ENCODE measurements at regions not wholly inside any gene's neighbourhood (a gene's known extent, or its start where the extent isn't known, plus 50 kb on each side); places are given as distances from the start of the nearest gene placed in this dataset.
A peak's percentile ranks its signal among the peaks of the same experiment; 100 is the strongest.

DNA sequence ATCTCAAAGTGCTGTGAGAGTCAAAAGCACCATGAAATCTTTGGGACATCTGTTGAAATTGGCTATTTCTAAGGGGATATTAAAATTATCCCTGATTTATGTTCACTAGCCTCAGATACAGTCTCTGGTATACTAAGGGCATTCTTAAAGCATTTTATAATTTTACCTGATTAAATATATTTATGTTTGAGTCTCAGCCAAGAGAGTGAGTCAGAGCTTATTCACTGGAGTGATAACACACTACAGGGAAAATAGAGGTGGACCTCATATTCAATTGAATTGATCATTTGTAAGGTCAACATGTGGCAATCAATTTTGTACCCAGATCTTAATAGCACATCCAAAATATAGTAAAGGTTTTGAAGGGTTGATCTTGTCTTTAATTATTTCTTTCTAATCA, 733.6 kb downstream of the EPHA3 start:
- intact Hi-C loops (cut with DNase I) = no loop called here
- Histone ChIP-seq H3K4me1 (no peaks in the 10 kb centered on the region), H3K4me3 (replicated peaks in 1 of 3) (no peak overlapping the region), H3K27ac (no peak overlapping the region), H3K9me3 (no peaks in the 10 kb centered on the region), H3K36me3 (no peaks in the 10 kb centered on the region), H3K27me3 (no peaks in the 10 kb centered on the region)
- no peak for DNase-seq
- TF ChIP-seq POLR2A (IDR thresholded peaks at IDR 0.05) = no peak
- TF ChIP-seq, protein P1, sequence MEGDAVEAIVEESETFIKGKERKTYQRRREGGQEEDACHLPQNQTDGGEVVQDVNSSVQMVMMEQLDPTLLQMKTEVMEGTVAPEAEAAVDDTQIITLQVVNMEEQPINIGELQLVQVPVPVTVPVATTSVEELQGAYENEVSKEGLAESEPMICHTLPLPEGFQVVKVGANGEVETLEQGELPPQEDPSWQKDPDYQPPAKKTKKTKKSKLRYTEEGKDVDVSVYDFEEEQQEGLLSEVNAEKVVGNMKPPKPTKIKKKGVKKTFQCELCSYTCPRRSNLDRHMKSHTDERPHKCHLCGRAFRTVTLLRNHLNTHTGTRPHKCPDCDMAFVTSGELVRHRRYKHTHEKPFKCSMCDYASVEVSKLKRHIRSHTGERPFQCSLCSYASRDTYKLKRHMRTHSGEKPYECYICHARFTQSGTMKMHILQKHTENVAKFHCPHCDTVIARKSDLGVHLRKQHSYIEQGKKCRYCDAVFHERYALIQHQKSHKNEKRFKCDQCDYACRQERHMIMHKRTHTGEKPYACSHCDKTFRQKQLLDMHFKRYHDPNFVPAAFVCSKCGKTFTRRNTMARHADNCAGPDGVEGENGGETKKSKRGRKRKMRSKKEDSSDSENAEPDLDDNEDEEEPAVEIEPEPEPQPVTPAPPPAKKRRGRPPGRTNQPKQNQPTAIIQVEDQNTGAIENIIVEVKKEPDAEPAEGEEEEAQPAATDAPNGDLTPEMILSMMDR (IDR thresholded peaks at IDR 0.05) = no peak

DNA sequence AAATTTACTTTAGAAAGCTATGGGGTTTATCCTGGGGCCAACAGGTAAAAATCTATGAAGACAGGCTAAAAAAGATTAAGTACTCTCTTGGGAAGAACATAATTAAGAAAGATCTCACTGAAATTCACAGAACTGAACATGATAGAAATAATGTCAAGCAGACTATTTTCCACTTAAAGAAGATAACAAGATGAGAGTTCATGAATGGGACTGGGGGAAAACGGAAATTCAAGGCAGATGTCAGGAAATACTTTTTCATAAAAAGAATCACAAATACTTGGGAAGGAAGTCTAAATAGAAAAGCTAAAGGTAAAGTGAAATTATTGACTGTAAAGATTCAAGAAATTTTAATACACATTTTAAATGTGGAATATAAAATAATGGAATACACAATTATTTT, 737.6 kb downstream of the EPHA3 start:
- DNase-seq = no peak
- TF ChIP-seq, protein P1 (IDR thresholded peaks at IDR 0.05) = no peak
- TF ChIP-seq POLR2A (IDR thresholded peaks at IDR 0.05) = no peak
- Histone ChIP-seq H3K4me3 (replicated peaks in 1 of 3) (no peak overlapping the region), H3K27me3 (no peaks in the 10 kb centered on the region), H3K9me3 (no peaks in the 10 kb centered on the region), H3K4me1 (no peaks in the 10 kb centered on the region), H3K36me3 (no peaks in the 10 kb centered on the region), H3K27ac (no peak overlapping the region)
- intact Hi-C loops (cut with DNase I) = no loop called here
- WGBS, 2 donors = 76 to 79% methylated on average over 1 of the region's 1 CpG

DNA sequence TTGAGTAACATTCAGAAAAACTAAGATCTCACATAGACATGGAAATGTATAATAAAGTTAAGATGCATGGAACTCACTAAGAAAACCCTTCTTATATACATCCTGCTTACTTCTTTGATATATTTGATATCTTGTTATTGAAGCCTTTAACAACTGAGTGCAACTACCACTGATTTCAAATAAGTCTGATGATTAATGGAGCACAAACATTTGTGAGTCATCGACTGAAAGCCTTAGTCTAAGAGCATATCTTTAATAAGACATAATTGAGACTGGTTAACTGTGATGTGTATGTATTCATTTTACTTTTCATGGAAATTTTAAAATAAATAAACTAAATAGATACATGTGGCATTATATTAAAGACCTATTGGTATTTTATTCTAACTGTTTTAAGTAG, 740.5 kb downstream of the EPHA3 start:
- Histone ChIP-seq H3K4me1 (no peaks in the 10 kb centered on the region), H3K9me3 (no peaks in the 10 kb centered on the region), H3K27me3 (no peaks in the 10 kb centered on the region), H3K4me3 (replicated peaks in 1 of 3) (no peak overlapping the region), H3K27ac (no peak overlapping the region), H3K36me3 (no peaks in the 10 kb centered on the region)
- no peak for TF ChIP-seq POLR2A (IDR thresholded peaks at IDR 0.05)
- TF ChIP-seq, protein P1 (IDR thresholded peaks at IDR 0.05) = no peak
- no peak for DNase-seq
- intact Hi-C loops (cut with DNase I) = no loop called here
- WGBS, 2 donors = 90 to 94% methylated on average over 1 of the region's 1 CpG

- Histone ChIP-seq H3K27me3 (no peaks in the 10 kb centered on the region), H3K36me3 (no peaks in the 10 kb centered on the region), H3K9me3 (no peaks in the 10 kb centered on the region), H3K4me3 (replicated peaks in 1 of 3) (no peak overlapping the region), H3K4me1 (no peaks in the 10 kb centered on the region), H3K27ac (no peak overlapping the region)
- intact Hi-C loops (cut with DNase I) = no loop called here
- peak; percentile 13 to 48 for DNase-seq
- WGBS, 2 donors = 13 to 21% methylated on average over 9 of the region's 9 CpGs
- TF ChIP-seq, protein P1 (IDR thresholded peaks at IDR 0.05) = peak in 3 of 6 experiments; percentile 34 to 50 (median 42)
- TF ChIP-seq POLR2A (IDR thresholded peaks at IDR 0.05) = no peak
Observed at GRCh38 chr3:89851974-89852621, 744.7 kb downstream of the EPHA3 start.

GRCh38 chr3:89859757-89860156, 752.3 kb downstream of the EPHA3 start:
- H3K36me3 ChIP-seq = no peaks in the 10 kb centered on the region
- H3K9me3 ChIP-seq = no peaks in the 10 kb centered on the region
- intact Hi-C loops (cut with DNase I) = no loop called here
- no peak overlapping the region for H3K4me3 ChIP-seq (replicated peaks in 1 of 3)
- no peak for DNase-seq
- no peak overlapping the region for H3K27ac ChIP-seq
- no peaks in the 10 kb centered on the region for H3K4me1 ChIP-seq
- TF ChIP-seq, protein P1 (IDR thresholded peaks at IDR 0.05) = no peak
- TF ChIP-seq POLR2A (IDR thresholded peaks at IDR 0.05) = no peak
- WGBS, 2 donors = 79 to 88% methylated on average over 2 of the region's 2 CpGs
- H3K27me3 ChIP-seq = no peaks in the 10 kb centered on the region
